BJ (cell line): ENCODE measurements at regions not wholly inside any gene's neighbourhood (a gene's known extent, or its start where the extent isn't known, plus 50 kb on each side); places are given as distances from the start of the nearest gene placed in this dataset.

Source experiments
- CTCF ChIA-PET: fragments of 350-600 bp; formaldehyde crosslinking; extraction: SDS; loops from one replicate; lab custom pipeline; 2021; ENCODE audit warnings: antibody characterized with exemption, inconsistent platforms; lab: Yijun Ruan, JAX
- POLR2A ChIA-PET: fragments of 300-600 bp; sonication (Branson Sonifier 250); formaldehyde crosslinking; extraction: SDS; loops from one replicate; lab custom pipeline; 2021; ENCODE audit warnings: antibody characterized with exemption; lab: Charles Lee
- DNase-seq: peaks from one replicate; pipeline ENCODE4 v3.0.0-alpha.2; 2011; ENCODE audit warnings: low read depth
- H3K27me3 ChIP-seq: 2 replicates; pipeline ENCODE4 v1.6.0; 2011; ENCODE audit warnings: low read length; ENCODE audit not compliant: control insufficient read depth, insufficient read depth
- H3K36me3 ChIP-seq: 2 replicates; pipeline ENCODE4 v1.5.1; 2011; ENCODE audit warnings: low read length; ENCODE audit not compliant: control insufficient read depth, insufficient read depth
- H3K4me3 ChIP-seq: 2 replicates; pipeline ENCODE4 v1.5.1; 2011; ENCODE audit warnings: low read depth, mild to moderate bottlenecking, control low read depth, low read length
- CTCF ChIP-seq: IDR thresholded peaks from 2 replicates; pipeline ENCODE4 v1.5.1; 2011; ENCODE audit warnings: low read depth, mild to moderate bottlenecking, control low read depth, inconsistent platforms, low read length, moderate library complexity; ENCODE audit not compliant: insufficient read depth

GRCh38 chr17:15888436-15888835, 56.5 kb upstream of the ADORA2B start:
- Histone ChIP-seq H3K36me3 (no peaks in the 10 kb centered on the region), H3K27me3 (no peaks in the 10 kb centered on the region; the same call in 1 of the 2 replicates), H3K4me3 (no peak overlapping the region)
- CTCF ChIA-PET, result no interaction called here
- no peak for DNase-seq
- TF ChIP-seq CTCF, result no peak
- POLR2A ChIA-PET, result no interaction called here

DNA sequence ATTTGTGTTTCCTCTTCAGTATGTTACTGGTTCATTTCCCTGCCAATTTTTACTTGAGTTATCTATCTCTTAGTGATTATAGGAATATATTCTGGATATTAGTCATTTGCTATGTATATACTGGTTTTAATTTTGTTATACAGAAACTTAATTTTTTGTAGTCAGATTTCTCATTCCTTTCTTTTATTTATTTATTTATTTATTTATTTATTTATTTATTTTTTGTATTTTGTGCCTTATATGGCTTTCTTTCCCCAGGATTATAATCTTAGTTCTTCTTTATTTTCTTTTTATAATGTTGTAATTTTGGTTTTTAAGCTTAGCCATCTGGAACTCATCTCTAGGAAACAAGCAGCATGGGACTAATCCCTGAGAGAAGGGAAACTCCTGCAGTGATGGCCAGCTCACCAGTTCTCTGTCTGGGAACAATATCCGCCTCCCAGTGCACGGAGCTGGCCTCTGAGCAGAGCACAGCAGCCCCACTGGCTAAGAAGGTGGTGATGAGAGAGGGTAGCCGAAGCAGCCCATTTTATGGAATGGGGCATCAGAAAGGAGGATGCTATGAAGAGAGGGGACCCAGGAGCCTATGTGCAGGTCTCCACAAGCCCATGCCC, 54.5 kb upstream of the ADORA2B start:
- Histone ChIP-seq H3K4me3 (no peak overlapping the region), H3K27me3 (peaks cover under 1% of the 10 kb centered on the region; the same call in 1 of the 2 replicates), H3K36me3 (no peaks in the 10 kb centered on the region)
- CTCF ChIA-PET, result interaction anchor here (0.7 to 1.2 kb wide), 3 partner anchors 9 to 55 kb away, joined by 3 to 5 read pairs (median 3); no protein-coding TSS in a partner anchor
- no peak for DNase-seq
- POLR2A ChIA-PET, result no interaction called here
- no peak for TF ChIP-seq CTCF

DNA sequence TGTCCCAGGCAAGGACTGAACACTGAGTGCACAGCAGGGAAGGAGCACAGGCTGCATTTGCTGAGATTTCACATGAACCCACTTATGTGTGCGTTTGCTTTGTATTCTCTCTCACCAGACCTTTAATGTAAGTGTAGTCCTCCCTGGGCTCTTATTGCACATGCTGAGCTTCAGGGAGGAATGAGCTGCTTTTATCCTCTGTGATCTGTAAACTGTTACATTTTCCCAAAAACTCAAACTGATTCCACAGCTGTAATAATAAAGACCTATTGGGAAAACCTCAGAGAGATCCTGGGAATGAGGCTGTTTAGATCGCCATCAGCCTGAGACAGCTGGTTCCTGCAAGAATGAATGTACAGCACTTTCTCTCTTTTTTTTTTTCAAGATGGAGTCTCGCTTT, 53.6 kb upstream of the ADORA2B start:
- DNase-seq, result no peak
- no peaks in the 10 kb centered on the region for H3K36me3 ChIP-seq
- CTCF ChIA-PET, result interaction anchor here (1.2 kb wide), 2 partner anchors 10 to 54 kb away, joined by 3 to 5 read pairs; no protein-coding TSS in a partner anchor
- H3K4me3 ChIP-seq, result no peak overlapping the region
- TF ChIP-seq CTCF, result no peak
- peaks cover 1% of the 10 kb centered on the region; the same call in 1 of the 2 replicates for H3K27me3 ChIP-seq
- POLR2A ChIA-PET, result no interaction called here

DNA sequence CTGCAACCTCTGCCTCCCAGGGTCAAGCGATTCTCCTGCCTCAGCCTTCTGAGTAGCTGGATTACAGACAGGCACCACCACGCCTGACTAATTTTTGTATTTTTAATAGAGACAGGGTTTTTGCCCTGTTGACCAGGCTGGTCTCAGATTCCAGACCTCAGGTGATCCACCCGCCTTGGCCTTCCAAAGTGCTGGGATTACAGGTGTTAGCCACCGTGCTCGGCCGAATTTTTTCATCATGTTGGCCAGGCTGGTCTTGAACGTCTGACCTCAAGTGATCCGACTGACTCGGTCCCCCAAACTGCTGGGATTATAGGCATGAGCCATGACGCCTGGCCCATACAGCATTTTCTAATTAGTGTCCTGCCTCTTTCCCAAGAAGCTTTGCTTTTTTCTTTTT, 52.7 kb upstream of the ADORA2B start:
- POLR2A ChIA-PET, result no interaction called here
- CTCF ChIA-PET, result no interaction called here
- H3K36me3 ChIP-seq, result no peaks in the 10 kb centered on the region
- DNase-seq, result no peak
- H3K27me3 ChIP-seq, result peaks cover 1% of the 10 kb centered on the region; the same call in 1 of the 2 replicates
- H3K4me3 ChIP-seq, result no peak overlapping the region
- no peak for TF ChIP-seq CTCF

DNA sequence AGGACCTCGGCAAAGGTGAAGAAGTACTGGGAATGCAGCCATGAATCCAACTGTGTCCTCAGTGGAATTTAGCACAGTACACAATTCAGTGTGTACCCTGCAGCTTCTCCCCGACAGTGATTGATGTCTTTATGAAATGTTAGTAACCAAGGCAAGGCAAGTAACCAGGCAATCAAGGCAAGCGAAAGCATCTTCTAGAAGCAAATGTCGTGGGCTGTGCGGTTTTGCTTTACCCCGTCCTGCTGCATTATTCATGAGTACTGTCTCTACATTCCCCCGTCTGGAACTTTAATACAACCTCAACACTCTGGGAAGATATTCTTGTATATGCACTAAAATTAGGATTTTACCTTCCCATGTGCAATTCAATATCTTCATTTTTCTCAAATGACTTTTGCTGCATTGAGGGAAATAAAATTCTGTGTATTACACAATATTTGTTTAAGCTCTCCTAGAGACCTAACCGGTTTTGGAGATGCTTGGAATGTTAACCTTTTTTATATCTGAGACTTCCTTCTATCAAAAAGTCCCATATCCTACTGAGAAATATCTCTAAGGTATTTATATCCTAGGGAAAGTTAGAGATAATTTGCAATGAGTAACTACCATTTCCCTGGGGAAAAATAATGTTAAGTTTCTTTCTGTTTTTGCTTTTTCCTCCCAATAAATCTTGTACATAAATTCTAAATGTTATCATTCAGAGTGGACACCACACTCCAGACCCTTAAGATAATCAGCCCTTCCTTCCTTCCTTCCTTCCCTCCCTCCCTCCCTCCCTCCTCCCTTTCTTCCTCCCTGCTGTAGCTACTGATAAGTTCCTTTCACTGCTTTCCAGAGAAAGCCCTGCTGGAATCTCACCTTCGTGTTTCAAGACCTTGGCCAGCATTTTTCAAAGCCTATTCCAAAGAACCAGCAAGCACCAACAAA, 51.9 kb upstream of the ADORA2B start:
- CTCF ChIA-PET, result interaction anchor here (1.0 kb wide), 1 partner anchor 18 kb away, joined by 4 read pairs; no protein-coding TSS in a partner anchor
- DNase-seq, result no peak
- no peak for TF ChIP-seq CTCF

More for the DNA sequence above, 51.9 kb upstream of the ADORA2B start:
- peaks cover 1% of the 10 kb centered on the region; the same call in 1 of the 2 replicates for H3K27me3 ChIP-seq
- no peaks in the 10 kb centered on the region for H3K36me3 ChIP-seq
- no peak overlapping the region for H3K4me3 ChIP-seq
- POLR2A ChIA-PET, result no interaction called here
